Neural cell (in vitro differentiated cells): ENCODE measurements at regions not wholly inside any gene's neighbourhood (a gene's known extent, or its start where the extent isn't known, plus 50 kb on each side); places are given as distances from the start of the nearest gene placed in this dataset.

Experiments
- H2AFZ ChIP-seq: fragments of 200-600, 300-800 bp; sonication (generic), shearing (Covaris generic); 2 replicates; pipeline ENCODE4 v1.6.0; 2014; ENCODE audit warnings: low read depth, mild to moderate bottlenecking, antibody characterized with exemption, low read length, moderate library complexity
- H3F3A ChIP-seq: fragments of 200-600 bp; shearing (Covaris generic); 2 replicates; pipeline ENCODE4 v1.6.1; 2016; ENCODE audit warnings: mild to moderate bottlenecking, moderate library complexity, mixed read lengths, antibody characterized with exemption, low read length; ENCODE audit not compliant: insufficient read depth, poor library complexity, severe bottlenecking
- H3K27ac ChIP-seq: fragments of 200-600, 300-800 bp; sonication (generic), shearing (Covaris generic); 2 replicates; pipeline ENCODE4 v1.5.1; 2014; ENCODE audit warnings: mild to moderate bottlenecking, low read length, moderate library complexity
- H3K27me3 ChIP-seq: fragments of 300-800, 200-600 bp; sonication (generic), shearing (Covaris generic); 2 replicates; pipeline ENCODE4 v1.6.0; 2014; ENCODE audit warnings: mild to moderate bottlenecking, low read depth, low read length, moderate library complexity; ENCODE audit not compliant: insufficient read depth
- H3K36me3 ChIP-seq: fragments of 300-800, 200-600 bp; sonication (generic), shearing (Covaris generic); 2 replicates; pipeline ENCODE4 v1.5.1; 2014; ENCODE audit warnings: mild to moderate bottlenecking, antibody characterized with exemption, low read length, moderate library complexity; ENCODE audit not compliant: insufficient read depth
- H3K4me2 ChIP-seq: fragments of 300-800, 200-600 bp; sonication (generic), shearing (Covaris generic); 2 replicates; pipeline ENCODE4 v1.6.0; 2014; ENCODE audit warnings: mild to moderate bottlenecking, low read length
- H3K4me3 ChIP-seq: fragments of 300-800, 200-600 bp; sonication (generic), shearing (Covaris generic); 2 replicates; pipeline ENCODE4 v1.5.1; 2014; ENCODE audit warnings: mild to moderate bottlenecking, low read length, moderate library complexity
- H3K79me2 ChIP-seq: fragments of 200-600 bp; shearing (Covaris generic); replicated peaks from 2 replicates; pipeline ENCODE4 v1.6.0; 2014; ENCODE audit warnings: mild to moderate bottlenecking, low read length, moderate library complexity; ENCODE audit not compliant: insufficient read depth
- H3K9ac ChIP-seq: fragments of 300-800, 200-600 bp; sonication (generic), shearing (Covaris generic); 2 replicates; pipeline ENCODE4 v1.6.1; 2016; ENCODE audit warnings: mild to moderate bottlenecking, low read length, mixed read lengths
- H3K9me2 ChIP-seq: fragments of 200-600 bp; shearing (Covaris generic); 2 replicates; pipeline ENCODE4 v1.6.1; 2016; ENCODE audit warnings: mild to moderate bottlenecking, low read length, mixed read lengths; ENCODE audit not compliant: insufficient read depth
- H3K9me3 ChIP-seq: fragments of 200-600, 300-800 bp; sonication (generic), shearing (Covaris generic); 2 replicates; pipeline ENCODE4 v1.6.1; 2016; ENCODE audit warnings: mild to moderate bottlenecking, mixed run types, low read length, moderate library complexity, mixed read lengths
- H4K20me1 ChIP-seq: fragments of 200-600 bp; shearing (Covaris generic); 2 replicates; pipeline ENCODE4 v1.6.1; 2016; ENCODE audit warnings: mild to moderate bottlenecking, mixed run types; ENCODE audit not compliant: insufficient read depth
- EP300 ChIP-seq: fragments of 450-650 bp; conservative IDR thresholded peaks from 2 replicates; pipeline ENCODE4 v1.6.1; 2014; ENCODE audit warnings: antibody characterized with exemption, mild to moderate bottlenecking, moderate library complexity; ENCODE audit not compliant: poor library complexity, severe bottlenecking
- MXI1 ChIP-seq: fragments of 450-650 bp; conservative IDR thresholded peaks from 2 replicates; pipeline ENCODE4 v1.6.1; 2014; ENCODE audit warnings: antibody characterized with exemption, mild to moderate bottlenecking; ENCODE audit not compliant: poor library complexity, severe bottlenecking
- POLR2AphosphoS5 ChIP-seq: IDR thresholded peaks from 2 replicates; pipeline ENCODE4 v1.6.1; 2012
- RAD21 ChIP-seq: fragments of 450-650 bp; conservative IDR thresholded peaks from 2 replicates; pipeline ENCODE4 v1.6.1; 2014; ENCODE audit warnings: antibody characterized with exemption, mild to moderate bottlenecking, moderate library complexity
- SMC3 ChIP-seq: fragments of 450-650 bp; conservative IDR thresholded peaks from 2 replicates; pipeline ENCODE4 v1.6.1; 2014; ENCODE audit warnings: antibody characterized with exemption, mild to moderate bottlenecking, moderate library complexity; ENCODE audit not compliant: poor library complexity
- TAF1 ChIP-seq: IDR thresholded peaks from 2 replicates; pipeline ENCODE4 v1.6.1; 2012; ENCODE audit warnings: low read depth
- TF ChIP-seq, protein P1 (sequence below): fragments of 450-650 bp; IDR thresholded peaks from 2 replicates; pipeline ENCODE4 v1.5.1; 2014; ENCODE audit warnings: antibody characterized with exemption, mild to moderate bottlenecking, moderate library complexity; ENCODE audit not compliant: poor library complexity, severe bottlenecking
- TF ChIP-seq, protein P2 (sequence below): IDR thresholded peaks from 2 replicates; pipeline ENCODE4 v1.6.1; 2012; ENCODE audit warnings: borderline replicate concordance

DNA sequence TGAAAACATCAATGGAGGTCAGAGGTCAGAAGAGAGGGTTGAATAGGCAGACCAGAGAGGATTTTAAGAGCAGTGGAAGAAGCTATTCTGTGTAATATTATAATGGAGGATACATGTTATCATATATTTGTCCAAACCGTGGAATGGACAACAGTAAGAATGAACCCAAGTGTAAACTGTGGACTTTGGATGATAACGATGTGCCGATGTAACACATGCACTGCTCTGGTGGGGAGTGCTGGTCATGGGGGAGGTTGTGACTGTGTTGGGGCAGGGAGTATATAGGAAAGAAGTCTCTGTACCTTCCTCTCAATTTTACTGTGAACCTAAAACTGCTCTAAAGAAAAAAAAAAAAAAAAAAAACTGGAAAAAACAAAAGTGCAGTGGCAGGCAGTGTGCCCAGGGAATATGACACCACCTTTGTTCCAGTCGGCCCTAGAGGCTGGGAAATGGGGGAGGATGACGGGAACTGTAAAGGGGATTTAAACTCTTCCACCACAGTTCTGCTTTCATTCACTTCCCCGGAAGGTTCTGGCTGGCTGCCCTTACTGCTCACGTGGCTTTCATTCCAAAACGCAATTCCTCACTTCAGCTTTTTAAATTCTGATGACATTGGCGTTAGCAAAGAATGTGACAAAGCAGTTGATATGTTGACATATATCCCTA, 113.7 kb upstream of the ANKRD1 start:
- Histone ChIP-seq H2AFZ (no peak overlapping the region), H3K27me3 (no peaks in the 10 kb centered on the region), H3K36me3 (no peaks in the 10 kb centered on the region), H3K9me2 (no peaks in the 10 kb centered on the region), H3F3A (peaks cover 3% of the 10 kb centered on the region), H3K9me3 (no peaks in the 10 kb centered on the region), H3K79me2 (no peaks in the 10 kb centered on the region), H3K4me2 (peak overlapping the region; percentile 5), H3K4me3 (peak overlapping the region; percentile 58), H3K27ac (peak overlapping the region; percentile 98), H4K20me1 (no peaks in the 10 kb centered on the region), H3K9ac (peak overlapping the region; percentile 77)
- TF ChIP-seq POLR2AphosphoS5, result no peak

DNA sequence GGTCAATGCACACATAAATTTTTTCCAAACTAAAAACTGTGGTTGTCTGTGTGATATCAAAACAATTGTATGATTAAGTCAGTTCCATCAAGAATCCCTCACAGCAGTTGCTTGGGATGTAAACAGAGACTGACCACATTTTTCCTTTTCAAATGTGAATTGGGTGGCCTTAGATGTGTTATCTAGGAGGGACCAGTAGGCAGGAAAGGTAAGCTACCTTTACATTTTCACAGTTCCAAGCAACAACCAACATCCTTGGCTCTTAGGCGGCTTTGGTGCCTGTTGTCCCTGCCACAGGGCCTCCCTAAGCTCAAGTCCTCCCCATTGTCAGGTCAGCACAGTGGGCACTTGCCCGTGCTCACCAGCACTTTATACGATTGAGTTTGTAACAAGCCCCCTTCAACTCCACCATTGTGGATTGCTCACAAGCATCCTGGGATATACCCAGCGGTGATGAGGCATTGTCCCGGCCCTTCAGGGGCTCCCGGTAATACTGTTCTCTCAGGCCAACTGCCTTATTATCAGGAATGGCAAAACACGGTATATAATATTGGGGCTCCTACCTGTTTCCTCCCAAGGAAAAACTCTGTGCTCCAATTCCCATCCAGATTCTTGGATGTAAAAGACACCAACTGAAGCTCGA, 114.9 kb upstream of the ANKRD1 start:
- no peak overlapping the region for H3K9ac ChIP-seq
- peak overlapping the region; percentile 98 for H3K27ac ChIP-seq
- no peak overlapping the region for H3K4me3 ChIP-seq
- no peak overlapping the region for H2AFZ ChIP-seq
- H3K36me3 ChIP-seq, result no peaks in the 10 kb centered on the region
- no peaks in the 10 kb centered on the region for H4K20me1 ChIP-seq
- H3K9me2 ChIP-seq, result no peaks in the 10 kb centered on the region
- no peaks in the 10 kb centered on the region for H3K27me3 ChIP-seq
- H3K4me2 ChIP-seq, result no peak overlapping the region
- TF ChIP-seq TAF1, result no peak
- no peak for TF ChIP-seq POLR2AphosphoS5
- no peaks in the 10 kb centered on the region for H3K79me2 ChIP-seq
- peaks cover 3% of the 10 kb centered on the region for H3F3A ChIP-seq
- H3K9me3 ChIP-seq, result no peaks in the 10 kb centered on the region

DNA sequence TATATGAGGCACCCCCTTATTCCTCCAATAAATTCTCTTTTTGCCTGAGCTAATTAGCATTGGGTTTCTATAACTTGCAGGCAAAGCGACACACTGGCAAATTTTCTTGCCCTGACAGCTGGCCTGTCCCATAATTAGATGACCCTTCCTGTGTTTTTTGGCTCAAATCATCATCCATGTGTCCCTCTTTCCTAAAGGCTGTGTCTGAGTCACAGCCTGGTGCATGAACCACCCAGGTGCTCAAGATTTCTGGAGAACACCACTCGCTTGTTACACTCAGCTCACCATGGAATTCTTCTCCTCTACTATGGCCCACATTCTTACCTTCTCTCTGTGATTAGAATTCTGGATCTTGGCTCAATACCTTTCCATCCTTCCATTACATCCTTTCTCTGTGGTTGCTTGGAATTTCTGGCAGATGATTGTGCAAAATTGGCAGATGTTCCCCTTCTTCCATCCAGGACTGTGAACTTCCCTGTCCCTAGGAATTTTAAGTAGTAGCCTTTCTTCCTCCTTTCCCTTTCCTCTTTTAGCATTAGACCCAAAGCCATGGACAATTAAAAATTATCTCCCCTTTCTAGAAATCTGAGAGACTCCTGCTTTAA, 116.0 kb upstream of the ANKRD1 start:
- Histone ChIP-seq H3K9ac (no peak overlapping the region), H3K27me3 (no peaks in the 10 kb centered on the region), H3K4me2 (no peak overlapping the region), H3K9me3 (no peaks in the 10 kb centered on the region), H2AFZ (no peak overlapping the region), H3K9me2 (no peaks in the 10 kb centered on the region), H4K20me1 (no peaks in the 10 kb centered on the region), H3K36me3 (no peaks in the 10 kb centered on the region), H3K27ac (peak overlapping the region; percentile 98), H3K79me2 (no peaks in the 10 kb centered on the region), H3K4me3 (no peak overlapping the region), H3F3A (peaks cover 3% of the 10 kb centered on the region)
- TF ChIP-seq TAF1 (no peak), RAD21 (no peak), POLR2AphosphoS5 (no peak), EP300 (no peak), MXI1 (no peak), SMC3 (no peak)
- TF ChIP-seq, protein P1, sequence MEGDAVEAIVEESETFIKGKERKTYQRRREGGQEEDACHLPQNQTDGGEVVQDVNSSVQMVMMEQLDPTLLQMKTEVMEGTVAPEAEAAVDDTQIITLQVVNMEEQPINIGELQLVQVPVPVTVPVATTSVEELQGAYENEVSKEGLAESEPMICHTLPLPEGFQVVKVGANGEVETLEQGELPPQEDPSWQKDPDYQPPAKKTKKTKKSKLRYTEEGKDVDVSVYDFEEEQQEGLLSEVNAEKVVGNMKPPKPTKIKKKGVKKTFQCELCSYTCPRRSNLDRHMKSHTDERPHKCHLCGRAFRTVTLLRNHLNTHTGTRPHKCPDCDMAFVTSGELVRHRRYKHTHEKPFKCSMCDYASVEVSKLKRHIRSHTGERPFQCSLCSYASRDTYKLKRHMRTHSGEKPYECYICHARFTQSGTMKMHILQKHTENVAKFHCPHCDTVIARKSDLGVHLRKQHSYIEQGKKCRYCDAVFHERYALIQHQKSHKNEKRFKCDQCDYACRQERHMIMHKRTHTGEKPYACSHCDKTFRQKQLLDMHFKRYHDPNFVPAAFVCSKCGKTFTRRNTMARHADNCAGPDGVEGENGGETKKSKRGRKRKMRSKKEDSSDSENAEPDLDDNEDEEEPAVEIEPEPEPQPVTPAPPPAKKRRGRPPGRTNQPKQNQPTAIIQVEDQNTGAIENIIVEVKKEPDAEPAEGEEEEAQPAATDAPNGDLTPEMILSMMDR, result no peak
- TF ChIP-seq, protein P2, sequence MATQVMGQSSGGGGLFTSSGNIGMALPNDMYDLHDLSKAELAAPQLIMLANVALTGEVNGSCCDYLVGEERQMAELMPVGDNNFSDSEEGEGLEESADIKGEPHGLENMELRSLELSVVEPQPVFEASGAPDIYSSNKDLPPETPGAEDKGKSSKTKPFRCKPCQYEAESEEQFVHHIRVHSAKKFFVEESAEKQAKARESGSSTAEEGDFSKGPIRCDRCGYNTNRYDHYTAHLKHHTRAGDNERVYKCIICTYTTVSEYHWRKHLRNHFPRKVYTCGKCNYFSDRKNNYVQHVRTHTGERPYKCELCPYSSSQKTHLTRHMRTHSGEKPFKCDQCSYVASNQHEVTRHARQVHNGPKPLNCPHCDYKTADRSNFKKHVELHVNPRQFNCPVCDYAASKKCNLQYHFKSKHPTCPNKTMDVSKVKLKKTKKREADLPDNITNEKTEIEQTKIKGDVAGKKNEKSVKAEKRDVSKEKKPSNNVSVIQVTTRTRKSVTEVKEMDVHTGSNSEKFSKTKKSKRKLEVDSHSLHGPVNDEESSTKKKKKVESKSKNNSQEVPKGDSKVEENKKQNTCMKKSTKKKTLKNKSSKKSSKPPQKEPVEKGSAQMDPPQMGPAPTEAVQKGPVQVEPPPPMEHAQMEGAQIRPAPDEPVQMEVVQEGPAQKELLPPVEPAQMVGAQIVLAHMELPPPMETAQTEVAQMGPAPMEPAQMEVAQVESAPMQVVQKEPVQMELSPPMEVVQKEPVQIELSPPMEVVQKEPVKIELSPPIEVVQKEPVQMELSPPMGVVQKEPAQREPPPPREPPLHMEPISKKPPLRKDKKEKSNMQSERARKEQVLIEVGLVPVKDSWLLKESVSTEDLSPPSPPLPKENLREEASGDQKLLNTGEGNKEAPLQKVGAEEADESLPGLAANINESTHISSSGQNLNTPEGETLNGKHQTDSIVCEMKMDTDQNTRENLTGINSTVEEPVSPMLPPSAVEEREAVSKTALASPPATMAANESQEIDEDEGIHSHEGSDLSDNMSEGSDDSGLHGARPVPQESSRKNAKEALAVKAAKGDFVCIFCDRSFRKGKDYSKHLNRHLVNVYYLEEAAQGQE, result no peak
